Type B pancreatic cell (in vitro differentiated cells): ENCODE measurements at regions not wholly inside any gene's neighbourhood (a gene's known extent, or its start where the extent isn't known, plus 50 kb on each side); places are given as distances from the start of the nearest gene placed in this dataset.

Experiments
- DNase-seq: peaks from one replicate; pipeline ENCODE4 v3.0.0; 2021; ENCODE audit warnings: mixed read lengths; ENCODE audit not compliant: unreplicated experiment; ENCODE audit errors: extremely low spot score
- H3K27ac Mint-ChIP-seq: 2 replicates; pipeline ENCODE4 v1.8.0; 2021; ENCODE audit warnings: mild to moderate bottlenecking, mixed read lengths
- H3K27me3 Mint-ChIP-seq: 2 replicates; pipeline ENCODE4 v1.8.0; 2021; ENCODE audit warnings: mixed read lengths
- H3K36me3 Mint-ChIP-seq: 2 replicates; pipeline ENCODE4 v1.8.0; 2021; ENCODE audit warnings: mixed read lengths
- H3K4me1 Mint-ChIP-seq: one replicate; pipeline ENCODE4 v1.8.0; 2021; ENCODE audit warnings: mixed read lengths; ENCODE audit not compliant: unreplicated experiment
- H3K4me3 Mint-ChIP-seq: 2 replicates; pipeline ENCODE4 v1.8.0; 2021; ENCODE audit warnings: mild to moderate bottlenecking, mixed read lengths
- H3K9me3 Mint-ChIP-seq: 2 replicates; pipeline ENCODE4 v1.8.0; 2021; ENCODE audit warnings: mixed read lengths
- TF ChIP-seq, protein P1 (sequence below): fragments of 200-600 bp; sonication (generic); conservative IDR thresholded peaks from 2 replicates; pipeline ENCODE4 v1.5.0; 2021; ENCODE audit warnings: antibody characterized with exemption, mild to moderate bottlenecking

DNA sequence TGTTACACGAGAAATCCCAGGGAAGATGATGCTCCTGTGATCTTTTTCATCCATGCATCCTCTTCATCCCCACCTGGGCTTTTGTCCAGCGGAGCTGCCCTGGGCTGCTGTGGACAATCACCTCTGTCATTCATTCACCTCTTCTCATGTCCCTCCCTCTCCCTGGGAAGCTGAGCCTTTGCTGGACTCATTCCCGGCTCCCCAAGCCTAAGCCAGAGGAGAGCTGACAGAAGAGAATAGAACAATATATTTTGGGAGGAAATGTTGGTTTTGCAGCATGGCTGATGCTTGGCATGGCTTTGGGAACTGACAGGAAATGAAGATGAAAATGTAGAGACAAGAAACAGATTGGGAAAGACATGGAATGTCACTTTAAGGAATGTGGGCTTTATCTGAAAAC is 177.4 kb downstream of the DICER1 start:
- Mint-ChIP-seq H3K27me3 (peaks cover 20% of the 10 kb centered on the region), H3K36me3 (no peaks in the 10 kb centered on the region), H3K27ac (no peak overlapping the region), H3K4me3 (no peak overlapping the region), H3K9me3 (peaks cover 8% of the 10 kb centered on the region), H3K4me1 (peaks cover 9% of the 10 kb centered on the region)
- TF ChIP-seq, protein P1, sequence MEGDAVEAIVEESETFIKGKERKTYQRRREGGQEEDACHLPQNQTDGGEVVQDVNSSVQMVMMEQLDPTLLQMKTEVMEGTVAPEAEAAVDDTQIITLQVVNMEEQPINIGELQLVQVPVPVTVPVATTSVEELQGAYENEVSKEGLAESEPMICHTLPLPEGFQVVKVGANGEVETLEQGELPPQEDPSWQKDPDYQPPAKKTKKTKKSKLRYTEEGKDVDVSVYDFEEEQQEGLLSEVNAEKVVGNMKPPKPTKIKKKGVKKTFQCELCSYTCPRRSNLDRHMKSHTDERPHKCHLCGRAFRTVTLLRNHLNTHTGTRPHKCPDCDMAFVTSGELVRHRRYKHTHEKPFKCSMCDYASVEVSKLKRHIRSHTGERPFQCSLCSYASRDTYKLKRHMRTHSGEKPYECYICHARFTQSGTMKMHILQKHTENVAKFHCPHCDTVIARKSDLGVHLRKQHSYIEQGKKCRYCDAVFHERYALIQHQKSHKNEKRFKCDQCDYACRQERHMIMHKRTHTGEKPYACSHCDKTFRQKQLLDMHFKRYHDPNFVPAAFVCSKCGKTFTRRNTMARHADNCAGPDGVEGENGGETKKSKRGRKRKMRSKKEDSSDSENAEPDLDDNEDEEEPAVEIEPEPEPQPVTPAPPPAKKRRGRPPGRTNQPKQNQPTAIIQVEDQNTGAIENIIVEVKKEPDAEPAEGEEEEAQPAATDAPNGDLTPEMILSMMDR: no peak
- no peak for DNase-seq

DNA sequence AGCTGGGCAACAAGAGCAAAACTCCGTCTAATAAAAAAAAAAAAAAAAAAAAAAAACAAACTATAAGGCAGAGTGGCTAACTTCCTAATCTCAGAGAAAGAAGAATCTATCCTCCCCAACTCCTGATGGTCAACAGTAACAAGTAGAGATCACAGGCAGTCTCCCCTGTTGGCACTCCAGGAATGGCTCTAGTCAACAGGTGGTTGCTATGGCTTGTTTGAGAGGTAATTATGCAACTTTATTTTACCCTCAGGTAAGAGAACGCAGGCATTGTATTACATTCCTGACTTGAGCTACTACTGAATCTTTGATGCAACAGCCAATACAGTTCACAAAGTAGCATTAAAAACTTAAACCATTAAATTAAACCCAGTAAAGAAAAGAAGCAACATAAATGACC is 180.3 kb downstream of the DICER1 start:
- no peak for DNase-seq
- Mint-ChIP-seq H3K36me3 (no peaks in the 10 kb centered on the region), H3K4me1 (peaks cover 11% of the 10 kb centered on the region), H3K9me3 (no peaks in the 10 kb centered on the region), H3K27ac (no peak overlapping the region), H3K4me3 (no peak overlapping the region), H3K27me3 (peaks cover 15% of the 10 kb centered on the region)
- TF ChIP-seq, protein P1: no peak

DNA sequence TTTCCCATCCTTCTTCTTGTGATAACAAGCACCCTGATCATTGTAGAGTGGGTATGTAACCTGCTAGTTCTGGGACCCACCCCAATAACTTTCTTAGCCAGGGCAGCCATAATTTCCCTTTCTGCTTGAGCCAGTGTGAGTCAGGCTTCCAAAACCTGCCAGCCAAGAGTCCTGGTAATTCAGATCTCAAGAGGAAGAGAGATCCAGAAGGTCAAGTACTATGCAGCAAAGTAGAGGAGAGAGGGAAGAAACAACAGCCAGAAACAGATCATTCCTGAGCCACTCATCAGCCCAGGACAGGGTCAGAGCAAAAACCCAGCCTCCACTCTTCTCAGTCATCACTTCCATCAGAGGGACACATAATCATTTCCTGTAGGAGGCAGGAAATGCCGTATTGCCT is 182.0 kb downstream of the DICER1 start:
- no peak for DNase-seq
- peaks cover 14% of the 10 kb centered on the region for H3K4me1 Mint-ChIP-seq
- no peaks in the 10 kb centered on the region for H3K9me3 Mint-ChIP-seq
- peaks cover 13% of the 10 kb centered on the region for H3K27me3 Mint-ChIP-seq
- no peak overlapping the region for H3K27ac Mint-ChIP-seq
- no peak overlapping the region for H3K4me3 Mint-ChIP-seq
- H3K36me3 Mint-ChIP-seq: no peaks in the 10 kb centered on the region
- TF ChIP-seq, protein P1: no peak

DNA sequence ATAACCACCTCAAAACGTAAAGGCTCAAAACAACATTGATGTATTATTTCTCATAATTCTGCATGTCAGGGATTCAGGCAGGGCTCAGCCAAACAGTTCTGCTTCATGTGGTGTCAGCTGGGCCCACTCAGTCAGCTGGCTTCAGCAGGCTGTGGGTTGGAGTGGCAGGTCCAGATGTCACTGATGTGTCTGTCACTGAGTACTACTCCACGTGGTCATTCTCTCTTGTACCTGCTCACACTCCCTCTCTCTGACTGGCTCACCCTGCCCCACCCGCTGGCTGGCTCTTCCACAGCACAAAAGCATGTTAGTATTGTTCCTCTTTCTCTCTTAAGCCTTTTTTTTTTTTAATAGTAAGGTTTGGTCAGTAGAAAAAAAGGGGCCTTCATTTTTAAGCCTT is 182.4 kb downstream of the DICER1 start:
- no peak for DNase-seq
- Mint-ChIP-seq H3K27ac (no peak overlapping the region), H3K9me3 (no peaks in the 10 kb centered on the region), H3K36me3 (no peaks in the 10 kb centered on the region), H3K27me3 (peaks cover 12% of the 10 kb centered on the region), H3K4me1 (peaks cover 12% of the 10 kb centered on the region), H3K4me3 (no peak overlapping the region)
- TF ChIP-seq, protein P1: no peak

DNA sequence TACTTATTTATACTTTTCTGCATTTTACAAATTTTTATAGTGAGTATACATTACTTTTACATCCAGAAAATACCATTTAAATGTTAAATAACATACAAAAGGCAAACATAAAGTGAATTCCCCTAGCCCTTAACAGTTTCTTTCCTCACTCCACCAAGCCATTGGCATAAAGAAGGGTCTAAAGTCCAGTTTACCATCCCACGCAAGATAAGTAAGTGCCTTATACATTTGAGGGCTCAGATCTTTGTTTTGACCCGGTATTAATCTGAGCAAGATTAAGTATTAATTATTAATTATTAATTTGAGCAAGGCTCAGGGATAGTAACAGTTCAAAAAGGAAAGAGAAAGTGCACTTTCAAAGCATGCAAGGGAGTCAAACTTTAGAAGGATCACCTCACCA is 182.9 kb downstream of the DICER1 start:
- Mint-ChIP-seq H3K4me1 (peaks cover 12% of the 10 kb centered on the region), H3K27me3 (peaks cover 10% of the 10 kb centered on the region), H3K9me3 (no peaks in the 10 kb centered on the region), H3K27ac (no peak overlapping the region), H3K4me3 (no peak overlapping the region), H3K36me3 (no peaks in the 10 kb centered on the region)
- TF ChIP-seq, protein P1: no peak
- no peak for DNase-seq

DNA sequence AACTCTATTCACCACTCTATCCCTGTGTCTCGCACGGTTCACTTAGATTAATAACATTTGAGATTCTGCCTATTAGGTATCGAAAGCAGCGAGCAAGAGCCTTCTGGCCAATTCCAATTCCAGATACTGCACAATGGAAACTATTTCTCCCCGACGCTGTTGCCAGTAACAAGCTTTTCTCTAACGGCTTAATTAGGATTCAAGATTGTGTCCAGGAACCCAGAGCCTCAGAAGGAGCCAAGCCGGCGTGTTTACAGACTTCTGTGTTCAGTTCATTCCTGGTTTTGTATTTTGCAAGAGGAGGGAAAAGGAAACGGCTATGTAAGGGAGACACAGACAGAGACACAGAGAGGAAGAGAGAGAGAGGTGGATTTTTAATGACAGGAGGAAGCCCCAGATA is 185.6 kb downstream of the DICER1 start:
- H3K27ac Mint-ChIP-seq: no peak overlapping the region
- H3K36me3 Mint-ChIP-seq: no peaks in the 10 kb centered on the region
- no peak for DNase-seq

More for the DNA sequence above, 185.6 kb downstream of the DICER1 start:
- Mint-ChIP-seq H3K4me1 (peaks cover 12% of the 10 kb centered on the region), H3K4me3 (no peak overlapping the region), H3K9me3 (no peaks in the 10 kb centered on the region), H3K27me3 (peaks cover 5% of the 10 kb centered on the region)
- TF ChIP-seq, protein P1: no peak
